Gastroesophageal sphincter (tissue), 3 donors: ENCODE measurements at regions not wholly inside any gene's neighbourhood (a gene's known extent, or its start where the extent isn't known, plus 50 kb on each side); places are given as distances from the start of the nearest gene placed in this dataset.

Experiments
- EP300 ChIP-seq: sonication (generic); formaldehyde crosslinking; IDR thresholded peaks from one replicate; pipeline ENCODE4 v1.6.1; 2017; ENCODE audit warnings: antibody characterized with exemption, mild to moderate bottlenecking
- POLR2AphosphoS5 ChIP-seq: sonication (generic); formaldehyde crosslinking; IDR thresholded peaks from one replicate; pipeline ENCODE4 v1.6.1; 2017; ENCODE audit warnings: antibody characterized with exemption
- TF ChIP-seq, protein P1 (sequence below), 4 experiments: fragments of 200-600 bp in 2 of 4; fragments of 450-650 bp in 2 of 4; sonication (generic) in 1 of 4; IDR thresholded peaks; one replicate each; pipeline ENCODE4 v1.5.1; 2017 to 2019; ENCODE audit warnings: antibody characterized with exemption in 4 of 4, mild to moderate bottlenecking in 2 of 4, moderate library complexity in 2 of 4

GRCh38 chr5:74419468-74419867, 221.1 kb downstream of the ENC1 start:
- TF ChIP-seq, protein P1, sequence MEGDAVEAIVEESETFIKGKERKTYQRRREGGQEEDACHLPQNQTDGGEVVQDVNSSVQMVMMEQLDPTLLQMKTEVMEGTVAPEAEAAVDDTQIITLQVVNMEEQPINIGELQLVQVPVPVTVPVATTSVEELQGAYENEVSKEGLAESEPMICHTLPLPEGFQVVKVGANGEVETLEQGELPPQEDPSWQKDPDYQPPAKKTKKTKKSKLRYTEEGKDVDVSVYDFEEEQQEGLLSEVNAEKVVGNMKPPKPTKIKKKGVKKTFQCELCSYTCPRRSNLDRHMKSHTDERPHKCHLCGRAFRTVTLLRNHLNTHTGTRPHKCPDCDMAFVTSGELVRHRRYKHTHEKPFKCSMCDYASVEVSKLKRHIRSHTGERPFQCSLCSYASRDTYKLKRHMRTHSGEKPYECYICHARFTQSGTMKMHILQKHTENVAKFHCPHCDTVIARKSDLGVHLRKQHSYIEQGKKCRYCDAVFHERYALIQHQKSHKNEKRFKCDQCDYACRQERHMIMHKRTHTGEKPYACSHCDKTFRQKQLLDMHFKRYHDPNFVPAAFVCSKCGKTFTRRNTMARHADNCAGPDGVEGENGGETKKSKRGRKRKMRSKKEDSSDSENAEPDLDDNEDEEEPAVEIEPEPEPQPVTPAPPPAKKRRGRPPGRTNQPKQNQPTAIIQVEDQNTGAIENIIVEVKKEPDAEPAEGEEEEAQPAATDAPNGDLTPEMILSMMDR (IDR thresholded peaks at IDR 0.05) = no peak
- TF ChIP-seq POLR2AphosphoS5 (no peak), EP300 (no peak)
